HepG2 (cell line): ENCODE measurements at regions not wholly inside any gene's neighbourhood (a gene's known extent, or its start where the extent isn't known, plus 50 kb on each side); places are given as distances from the start of the nearest gene placed in this dataset.

Source experiments
- FOXM1 ChIP-seq: sonication (generic); formaldehyde crosslinking; IDR thresholded peaks from 2 replicates; pipeline ENCODE4 v1.5.0; 2020; ENCODE audit warnings: missing genetic modification reagents
- GPBP1L1 ChIP-seq: sonication (generic); formaldehyde crosslinking; IDR thresholded peaks from 2 replicates; pipeline ENCODE4 v1.5.0; 2020; ENCODE audit warnings: mild to moderate bottlenecking, missing genetic modification reagents
- HMG20B ChIP-seq: conservative IDR thresholded peaks from 2 replicates; pipeline ENCODE4 v1.6.1; 2016; ENCODE audit warnings: missing genetic modification reagents, missing compliant biosample characterization
- JUND ChIP-seq: sonication (generic); formaldehyde crosslinking; IDR thresholded peaks from 2 replicates; pipeline ENCODE4 v1.8.0; 2022; ENCODE audit warnings: mild to moderate bottlenecking, missing genetic modification reagents
- MEF2D ChIP-seq: sonication (generic); formaldehyde crosslinking; IDR thresholded peaks from 2 replicates; pipeline ENCODE4 v1.5.1; 2020; ENCODE audit warnings: mild to moderate bottlenecking, missing genetic modification reagents
- MLLT10 ChIP-seq: sonication (generic); formaldehyde crosslinking; IDR thresholded peaks from 2 replicates; pipeline ENCODE4 v1.4.0; 2020; ENCODE audit warnings: missing genetic modification reagents
- MYPOP ChIP-seq: sonication (generic); formaldehyde crosslinking; IDR thresholded peaks from 2 replicates; pipeline ENCODE4 v1.8.1; 2023; ENCODE audit warnings: mild to moderate bottlenecking, moderate library complexity, missing genetic modification reagents
- TCF7 ChIP-seq: sonication (generic); IDR thresholded peaks from 2 replicates; pipeline ENCODE4 v1.6.1; 2016; ENCODE audit warnings: antibody characterized with exemption, low read depth
- ZBTB37 ChIP-seq: sonication (generic); formaldehyde crosslinking; IDR thresholded peaks from 2 replicates; pipeline ENCODE4 v1.4.0; 2020; ENCODE audit warnings: mild to moderate bottlenecking, missing genetic modification reagents
- ZMYM3 ChIP-seq: sonication (generic); formaldehyde crosslinking; IDR thresholded peaks from 2 replicates; pipeline ENCODE4 v1.5.1; 2020; ENCODE audit warnings: mild to moderate bottlenecking, missing genetic modification reagents
- ZNF136 ChIP-seq: sonication (generic); formaldehyde crosslinking; IDR thresholded peaks from 2 replicates; pipeline ENCODE4 v1.8.1; 2022; ENCODE audit warnings: low read depth, mild to moderate bottlenecking, moderate library complexity, missing genetic modification reagents
- ZNF503 ChIP-seq: sonication (generic); formaldehyde crosslinking; IDR thresholded peaks from 2 replicates; pipeline ENCODE4 v1.4.0; 2020; ENCODE audit warnings: missing genetic modification reagents
- ZNF652 ChIP-seq: IDR thresholded peaks from 2 replicates; pipeline ENCODE4 v1.6.1; 2016; ENCODE audit warnings: low read depth, borderline replicate concordance
- ZNF724P ChIP-seq: sonication (generic); formaldehyde crosslinking; IDR thresholded peaks from 2 replicates; pipeline ENCODE4 v1.8.0; 2022; ENCODE audit warnings: missing genetic modification reagents, borderline replicate concordance
- TF ChIP-seq, protein P1 (sequence below): sonication (generic); formaldehyde crosslinking; IDR thresholded peaks from 2 replicates; pipeline ENCODE4 v1.4.0; 2020; ENCODE audit warnings: missing genetic modification reagents, borderline replicate concordance

- TF ChIP-seq TCF7, result peak; percentile 77
- peak; percentile 92 for TF ChIP-seq ZBTB37 (CRISPR knock-in tag)
- TF ChIP-seq MLLT10 (CRISPR knock-in tag), result no peak
- no peak for TF ChIP-seq GPBP1L1 (CRISPR knock-in tag)
- peak; percentile 47; the same call in 1 of the 2 replicates for TF ChIP-seq ZNF652 (CRISPR knock-in tag)
- peak; percentile 96 for TF ChIP-seq ZNF503 (CRISPR knock-in tag)
- peak; percentile 85 for TF ChIP-seq ZMYM3
- TF ChIP-seq ZNF136 (CRISPR knock-in tag), result no peak; the same call in 1 of the 2 replicates
- TF ChIP-seq HMG20B (CRISPR knock-in tag), result peak; percentile 70
- TF ChIP-seq, protein P1, sequence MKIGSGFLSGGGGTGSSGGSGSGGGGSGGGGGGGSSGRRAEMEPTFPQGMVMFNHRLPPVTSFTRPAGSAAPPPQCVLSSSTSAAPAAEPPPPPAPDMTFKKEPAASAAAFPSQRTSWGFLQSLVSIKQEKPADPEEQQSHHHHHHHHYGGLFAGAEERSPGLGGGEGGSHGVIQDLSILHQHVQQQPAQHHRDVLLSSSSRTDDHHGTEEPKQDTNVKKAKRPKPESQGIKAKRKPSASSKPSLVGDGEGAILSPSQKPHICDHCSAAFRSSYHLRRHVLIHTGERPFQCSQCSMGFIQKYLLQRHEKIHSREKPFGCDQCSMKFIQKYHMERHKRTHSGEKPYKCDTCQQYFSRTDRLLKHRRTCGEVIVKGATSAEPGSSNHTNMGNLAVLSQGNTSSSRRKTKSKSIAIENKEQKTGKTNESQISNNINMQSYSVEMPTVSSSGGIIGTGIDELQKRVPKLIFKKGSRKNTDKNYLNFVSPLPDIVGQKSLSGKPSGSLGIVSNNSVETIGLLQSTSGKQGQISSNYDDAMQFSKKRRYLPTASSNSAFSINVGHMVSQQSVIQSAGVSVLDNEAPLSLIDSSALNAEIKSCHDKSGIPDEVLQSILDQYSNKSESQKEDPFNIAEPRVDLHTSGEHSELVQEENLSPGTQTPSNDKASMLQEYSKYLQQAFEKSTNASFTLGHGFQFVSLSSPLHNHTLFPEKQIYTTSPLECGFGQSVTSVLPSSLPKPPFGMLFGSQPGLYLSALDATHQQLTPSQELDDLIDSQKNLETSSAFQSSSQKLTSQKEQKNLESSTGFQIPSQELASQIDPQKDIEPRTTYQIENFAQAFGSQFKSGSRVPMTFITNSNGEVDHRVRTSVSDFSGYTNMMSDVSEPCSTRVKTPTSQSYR (CRISPR knock-in tag), result 0 out of 2 replicates have a peak, but pooled peaks have one; percentile 36
- 0 out of 2 replicates have a peak, but pooled peaks have one; percentile 74 for TF ChIP-seq MYPOP (CRISPR knock-in tag)
- no peak for TF ChIP-seq ZNF724P (CRISPR knock-in tag)
- no peak for TF ChIP-seq FOXM1 (CRISPR knock-in tag)
- peak; percentile 87; the same call in 1 of the 2 replicates for TF ChIP-seq MEF2D (CRISPR knock-in tag)
- peak; percentile 55; the same call in 1 of the 2 replicates for TF ChIP-seq JUND (CRISPR knock-in tag)
Measured at GRCh38 chr3:187997946-187998561, 155.9 kb upstream of the LPP start (continued).
